ENCODE measurements at regions not wholly inside any gene's neighbourhood (a gene's known extent, or its start where the extent isn't known, plus 50 kb on each side); places are given as distances from the start of the nearest gene placed in this dataset.

GRCh38 chr15:39041979-39042495 is 477.4 kb upstream of the RASGRP1 start:
- DNase-seq: no peak

GRCh38 chr15:39051626-39052322 is 487.2 kb upstream of the RASGRP1 start:
- no peak for DNase-seq

DNA sequence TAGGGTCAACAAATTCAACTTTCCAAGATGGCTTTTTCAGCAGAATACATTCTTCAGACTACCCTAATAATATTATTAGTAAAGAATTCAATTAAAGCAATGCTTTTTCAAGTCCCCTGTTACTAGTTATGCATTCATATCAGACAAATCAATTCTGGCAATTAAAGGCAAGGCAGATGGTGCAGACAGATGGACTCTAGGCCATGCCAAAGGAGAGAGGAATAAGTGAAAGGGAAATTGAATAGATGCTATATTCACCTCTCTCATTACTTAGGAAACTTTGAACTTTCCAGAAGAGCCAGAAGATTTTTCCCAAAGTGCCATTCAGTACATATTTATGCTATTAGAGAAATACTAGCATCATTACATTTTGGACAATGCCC is 487.7 kb upstream of the RASGRP1 start:
- DNase-seq: no peak

DNA sequence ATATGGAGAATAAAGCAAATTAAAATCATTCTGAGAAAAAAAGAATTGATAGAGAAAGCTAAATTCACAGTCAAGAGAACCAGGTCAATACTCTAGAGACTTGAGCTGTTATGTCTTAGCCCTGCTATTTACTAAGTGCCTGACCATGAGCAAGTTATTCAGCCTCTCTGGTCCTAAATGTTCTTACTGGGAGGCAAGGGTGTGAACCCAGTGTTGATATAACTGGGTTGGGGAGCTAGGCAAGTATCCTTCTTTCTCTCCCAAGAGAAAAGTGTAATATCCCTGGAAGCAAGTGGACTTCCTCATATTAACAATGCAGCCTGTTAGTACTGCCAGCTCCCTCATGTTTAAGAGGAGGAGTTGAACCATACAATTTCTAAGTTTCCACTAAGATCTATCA is 488.9 kb upstream of the RASGRP1 start:
- DNase-seq: no peak

GRCh38 chr15:39054128-39054732 is 489.6 kb upstream of the RASGRP1 start:
- DNase-seq: no peak

DNA sequence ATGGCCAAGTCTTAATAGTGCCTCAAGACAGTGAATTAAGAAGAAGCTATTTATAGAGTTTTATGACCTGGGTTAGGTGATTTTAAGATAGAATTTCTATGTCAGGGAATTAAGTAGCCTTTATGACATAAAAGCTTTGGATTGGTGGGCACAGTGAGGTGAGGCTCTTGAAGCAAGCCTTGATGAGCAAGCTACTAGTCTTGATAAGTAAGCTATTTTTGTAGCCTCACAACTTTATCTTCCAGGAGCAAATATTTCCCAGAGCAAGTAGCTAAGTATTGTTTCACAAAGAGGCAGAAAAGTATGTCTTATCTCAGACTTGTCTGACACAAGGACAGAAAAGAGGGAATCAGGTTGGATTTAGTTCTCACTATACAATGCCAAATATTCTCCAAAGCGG is 491.7 kb upstream of the RASGRP1 start:
- no peak for DNase-seq

DNA sequence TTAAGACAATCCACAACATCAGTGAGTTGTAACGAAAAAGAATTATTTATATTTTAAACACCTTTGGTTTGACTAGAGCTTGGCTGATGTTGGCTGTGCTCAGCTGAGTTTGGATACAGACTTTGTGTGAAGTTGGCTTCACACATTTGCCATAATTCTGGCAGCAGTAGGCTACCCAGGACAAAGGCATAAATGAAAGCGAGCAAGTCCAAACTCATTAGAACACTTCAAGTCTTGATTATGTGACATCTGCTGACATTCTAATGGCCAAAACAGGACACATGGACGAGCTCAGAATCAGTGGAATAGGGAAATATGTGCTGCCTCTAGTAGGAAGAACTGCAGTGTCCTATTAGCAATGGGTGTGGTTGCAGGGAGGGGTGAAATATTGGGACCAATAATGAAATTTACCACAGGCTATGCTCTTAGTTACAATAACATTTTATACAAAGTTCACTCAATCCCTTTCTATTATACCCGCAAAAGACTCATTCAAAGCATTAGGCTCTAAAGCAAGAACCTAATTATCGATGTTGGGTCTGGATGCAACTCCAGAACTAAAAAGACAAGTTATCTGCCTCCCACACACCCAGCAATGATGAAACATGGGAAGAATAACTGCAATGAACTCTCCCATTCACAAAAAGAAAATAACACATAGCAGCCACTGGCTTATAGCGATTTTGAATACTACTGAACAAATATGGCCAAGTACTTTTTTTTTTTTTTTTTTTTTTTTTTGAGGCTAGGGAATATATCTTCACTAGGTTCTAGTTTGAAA is 493.9 kb upstream of the RASGRP1 start:
- DNase-seq: no peak

DNA sequence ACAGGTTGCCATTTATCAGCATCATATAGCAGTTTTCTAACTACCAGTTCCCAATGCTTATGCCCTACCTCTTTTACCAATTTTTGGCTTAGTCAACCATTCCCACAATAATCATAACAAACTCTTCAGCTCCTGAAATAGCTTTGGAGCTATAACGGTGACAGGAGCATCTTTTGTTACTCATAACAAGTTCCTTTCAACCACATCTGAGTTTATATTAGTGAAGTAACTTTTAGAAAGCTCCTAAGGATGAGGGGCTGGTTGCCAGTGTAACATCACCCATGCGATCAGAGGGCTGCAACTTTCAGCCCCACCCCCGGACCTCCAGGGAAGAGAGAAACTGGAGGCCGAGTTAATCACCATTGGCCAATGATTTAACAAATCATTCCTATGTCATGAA is 495.3 kb upstream of the RASGRP1 start:
- DNase-seq: no peak

- DNase-seq: no peak
Observed at GRCh38 chr15:39061952-39062464, 497.4 kb upstream of the RASGRP1 start.

DNA sequence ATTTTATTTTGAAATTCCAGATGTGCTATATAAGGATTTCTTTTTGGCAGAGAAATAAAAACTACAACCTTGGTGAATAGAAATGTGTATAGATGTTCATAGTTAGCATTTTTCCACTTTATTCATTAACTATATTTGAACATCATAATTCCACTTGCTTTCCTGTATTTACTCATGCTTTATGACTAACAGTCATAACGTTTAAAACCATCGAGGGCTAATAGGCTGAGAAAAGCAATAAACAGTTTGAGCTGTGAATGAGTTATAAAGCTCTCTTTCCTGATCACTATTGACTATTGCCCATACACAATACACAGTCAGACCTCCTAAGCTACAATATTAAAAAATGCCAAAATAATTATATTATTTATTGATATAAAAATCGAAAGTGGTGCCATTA is 502.1 kb upstream of the RASGRP1 start:
- no peak for DNase-seq

DNA sequence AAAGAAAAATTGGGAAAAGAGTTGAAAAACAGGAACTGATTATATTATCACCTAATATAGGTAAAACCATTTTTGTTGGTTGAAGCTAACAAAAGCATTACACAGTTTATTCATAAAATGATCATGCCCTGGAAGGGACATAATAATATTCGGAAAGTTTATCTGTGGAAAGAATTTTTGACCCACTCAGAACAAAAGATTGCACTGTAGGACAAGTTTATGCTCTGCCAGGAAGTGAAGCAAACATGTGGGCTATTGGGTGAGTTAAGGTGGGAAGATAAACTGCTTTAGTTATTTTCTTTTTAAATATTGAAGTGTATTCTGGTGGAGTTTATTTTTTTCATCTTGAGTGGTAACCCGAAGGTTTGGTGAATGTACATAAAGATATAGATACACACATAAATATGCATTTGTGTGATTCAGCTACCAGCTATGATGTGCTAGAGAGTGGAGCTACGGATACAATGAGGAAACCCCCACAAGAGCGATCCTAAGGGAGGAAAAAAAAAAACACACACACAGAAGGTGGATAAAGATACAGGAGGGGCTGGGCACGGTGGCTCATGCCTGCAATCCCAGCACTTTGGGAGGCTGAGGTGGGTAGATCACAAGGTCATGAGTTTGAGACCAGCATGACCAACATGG is 506.4 kb upstream of the THBS1 start:
- DNase-seq: no peak

DNA sequence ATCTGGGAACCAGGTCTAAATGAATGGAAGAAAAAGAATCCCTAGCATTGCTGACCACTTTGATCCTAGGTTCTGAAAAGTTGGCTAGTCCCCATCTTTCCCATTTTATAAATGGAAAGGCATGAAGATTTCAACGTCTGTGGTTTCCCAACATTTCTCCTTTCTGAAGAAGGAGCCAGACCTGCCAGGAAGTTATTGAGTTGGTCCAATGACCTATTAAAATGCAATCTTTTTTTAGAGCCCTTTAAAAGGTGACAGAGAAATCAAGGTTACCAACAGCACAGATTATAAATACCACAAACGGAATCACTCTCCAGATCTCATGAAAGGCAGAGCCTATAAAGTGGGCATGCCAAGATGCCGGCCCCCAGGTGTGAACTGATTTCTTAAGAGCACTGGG is 505.6 kb upstream of the THBS1 start:
- no peak for DNase-seq

DNA sequence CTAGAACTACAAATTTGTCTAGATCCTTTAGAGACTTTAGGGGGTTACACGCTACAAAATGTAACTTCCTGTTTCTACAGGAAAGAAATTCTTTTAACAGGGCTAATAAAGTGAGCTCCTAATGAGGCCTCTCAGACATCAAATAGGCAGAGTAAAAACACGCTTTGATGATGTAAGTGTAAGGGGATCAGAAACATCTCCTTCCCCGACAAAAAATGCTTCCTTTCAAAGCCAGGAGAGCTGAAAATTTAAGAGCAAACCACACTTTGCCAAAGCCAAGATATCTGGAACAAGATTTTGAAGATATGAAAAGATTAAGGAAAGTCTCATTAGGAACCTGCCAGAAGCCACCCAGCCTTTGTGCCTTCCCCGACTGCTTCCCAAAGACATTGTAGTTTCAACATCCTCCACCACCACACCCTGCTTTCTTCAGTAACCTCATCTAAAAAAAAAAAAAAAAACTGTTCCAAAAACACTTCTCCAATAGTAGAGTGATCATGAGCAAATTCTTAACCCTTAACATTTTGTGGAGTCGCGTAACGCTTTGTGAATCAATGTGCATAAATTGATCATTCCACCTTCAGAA is 505.0 kb upstream of the THBS1 start:
- no peak for DNase-seq

- DNase-seq: no peak
Observed at GRCh38 chr15:39078026-39078425, 502.9 kb upstream of the THBS1 start.

- no peak for DNase-seq
Observed at GRCh38 chr15:39079296-39079847, 501.5 kb upstream of the THBS1 start.

- DNase-seq: no peak
Observed at GRCh38 chr15:39083213-39083612, 497.7 kb upstream of the THBS1 start.

GRCh38 chr15:39084674-39085530 is 496.0 kb upstream of the THBS1 start:
- no peak for DNase-seq

- DNase-seq: no peak
Observed at GRCh38 chr15:39086641-39087040, 494.2 kb upstream of the THBS1 start.

DNA sequence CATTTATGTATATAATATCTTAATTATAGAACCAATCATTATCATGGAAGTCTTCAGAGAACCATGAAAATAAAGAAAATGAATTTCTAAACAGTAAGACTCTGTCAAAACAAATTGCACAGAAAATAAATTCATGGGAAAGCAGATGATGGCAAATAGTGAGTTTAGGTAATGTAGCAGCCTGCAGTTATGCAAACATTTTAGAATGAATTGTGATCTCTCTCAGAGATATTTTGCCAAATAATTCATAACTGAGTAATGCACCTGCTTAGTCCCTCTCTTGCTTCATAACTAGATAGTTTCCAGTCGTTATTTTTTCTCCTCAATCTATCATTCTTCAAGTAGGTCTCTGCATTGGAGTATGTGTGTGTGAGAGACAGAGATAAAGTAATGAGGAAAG is 492.7 kb upstream of the THBS1 start:
- no peak for DNase-seq

DNA sequence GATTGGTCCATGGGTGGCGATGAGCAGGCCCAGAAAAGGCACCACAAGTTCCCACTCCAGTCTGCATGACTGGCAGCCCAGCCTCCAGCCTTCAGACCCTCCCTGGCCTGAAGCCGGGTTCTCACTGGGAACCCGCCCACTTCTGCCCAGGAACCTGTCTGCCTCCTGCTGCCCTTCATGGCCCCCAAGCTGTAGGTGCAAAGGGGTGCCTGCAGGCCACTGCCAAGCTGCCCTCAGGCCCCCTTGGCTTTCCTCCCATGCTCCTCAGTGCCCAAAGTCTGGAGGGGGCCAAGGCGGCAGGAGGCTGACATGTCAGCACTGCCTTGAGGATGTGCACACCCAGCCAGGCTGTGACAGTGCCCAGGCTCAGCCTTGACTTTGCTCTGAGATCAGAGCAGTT is 488.5 kb upstream of the THBS1 start:
- DNase-seq: no peak

DNA sequence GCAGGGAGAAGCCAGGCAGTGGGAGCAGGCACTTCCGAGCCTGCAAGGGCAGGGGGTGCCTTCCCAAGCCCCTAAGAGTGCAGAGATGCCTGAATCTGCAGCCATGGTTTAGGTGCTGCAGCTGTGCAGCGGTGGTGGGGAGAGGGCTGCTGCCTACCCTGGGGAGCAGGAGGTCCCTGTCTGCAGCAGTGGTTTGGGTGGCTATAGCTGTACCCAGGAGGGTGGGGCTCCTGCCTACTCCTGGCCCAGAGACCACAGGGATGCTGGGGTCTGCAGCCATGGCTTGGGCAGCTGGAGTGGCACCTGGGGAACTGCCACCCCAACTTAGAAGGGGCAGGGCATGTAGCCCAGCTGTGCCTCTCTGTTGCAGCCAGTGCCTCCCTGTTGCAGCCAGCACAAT is 488.1 kb upstream of the THBS1 start:
- no peak for DNase-seq

DNA sequence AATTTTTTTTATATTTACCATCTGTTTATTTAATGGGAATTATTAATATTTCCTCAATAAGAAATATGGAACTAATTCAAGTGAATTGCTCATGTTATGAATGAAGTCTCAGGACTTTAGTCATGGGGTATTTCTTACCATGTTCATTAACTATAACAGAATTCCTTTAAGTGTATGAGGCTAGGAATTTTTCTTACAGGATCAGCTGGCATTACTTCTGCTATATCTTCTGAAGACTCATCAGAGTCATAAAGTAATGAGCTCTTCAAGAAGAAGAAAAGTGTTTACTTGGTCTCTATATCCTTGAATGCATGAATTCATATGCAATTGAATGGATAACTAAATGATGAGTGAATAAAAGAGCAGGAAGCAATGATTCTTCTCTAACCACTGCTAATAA is 486.8 kb upstream of the THBS1 start:
- no peak for DNase-seq
